NCI-H2227 (cell line): ENCODE measurements at regions not wholly inside any gene's neighbourhood (a gene's known extent, or its start where the extent isn't known, plus 50 kb on each side); places are given as distances from the start of the nearest gene placed in this dataset.
"Not testable (repeated sequence)": the region's sequence is repeated elsewhere in the genome, so short reads cannot be mapped to it uniquely, and the experiment has no call there.

Source experiments
- DNase-seq: peaks from one replicate; lab custom pipeline; 2025; ENCODE audit not compliant: unreplicated experiment; lab: John Stamatoyannopoulos, UW

DNA sequence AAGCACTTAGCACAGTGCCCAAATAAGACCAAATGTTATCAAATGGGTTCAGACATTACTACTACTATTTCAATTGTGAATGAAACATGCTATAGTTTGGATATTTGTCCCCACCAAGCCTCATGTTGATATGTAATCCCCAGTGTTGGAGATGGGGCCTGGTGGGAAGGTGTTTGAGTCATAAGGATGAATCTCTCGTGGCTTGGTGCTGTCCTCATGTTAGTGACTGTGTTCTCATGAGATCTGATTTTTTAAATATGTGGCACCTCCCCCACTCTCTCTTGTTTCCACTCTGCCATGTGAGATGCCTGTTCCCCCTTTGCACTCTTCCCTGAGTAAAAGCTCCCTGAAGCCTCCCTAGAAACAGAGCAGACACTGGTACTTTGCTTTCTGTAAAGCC is 148.7 kb upstream of the TGFBR2 start:
- no peak for DNase-seq

DNA sequence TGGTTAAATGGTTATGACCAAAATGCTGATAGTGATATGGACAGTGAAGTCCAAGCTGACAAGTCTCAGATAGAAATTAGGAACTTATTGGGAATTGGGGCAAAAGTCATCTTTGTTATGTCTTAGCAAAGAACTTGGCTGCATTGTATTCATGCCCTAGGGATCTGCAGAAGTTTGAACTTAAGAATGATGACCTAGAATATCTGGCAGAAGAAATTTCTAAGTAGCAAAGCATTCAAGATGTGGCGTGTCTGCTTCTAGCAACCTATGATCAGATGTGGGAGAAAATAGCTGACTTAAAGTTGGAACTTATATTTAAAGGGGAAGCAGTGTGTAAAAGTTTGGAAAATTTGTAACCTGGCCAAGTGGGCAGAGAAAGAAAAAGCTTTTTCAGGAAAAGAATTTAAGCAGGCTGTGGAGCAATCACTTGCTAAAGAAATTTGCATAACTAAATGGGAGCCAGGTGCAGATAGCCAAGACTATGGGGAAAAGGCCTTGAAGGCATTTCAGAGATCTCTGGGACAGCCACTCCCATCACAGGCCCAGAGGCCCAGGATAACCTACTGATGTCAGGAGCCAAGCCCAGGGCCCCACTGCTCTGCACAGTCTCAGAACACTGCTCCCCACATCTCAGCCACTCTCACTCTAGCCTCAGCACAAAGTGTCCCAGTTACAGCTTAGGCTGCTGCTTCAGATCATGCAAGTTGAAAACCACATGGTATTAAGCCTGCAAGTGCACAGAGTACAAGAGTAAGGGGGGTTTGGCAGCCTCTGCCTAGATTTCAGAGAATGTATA is 147.8 kb upstream of the TGFBR2 start:
- DNase-seq: no peak

DNA sequence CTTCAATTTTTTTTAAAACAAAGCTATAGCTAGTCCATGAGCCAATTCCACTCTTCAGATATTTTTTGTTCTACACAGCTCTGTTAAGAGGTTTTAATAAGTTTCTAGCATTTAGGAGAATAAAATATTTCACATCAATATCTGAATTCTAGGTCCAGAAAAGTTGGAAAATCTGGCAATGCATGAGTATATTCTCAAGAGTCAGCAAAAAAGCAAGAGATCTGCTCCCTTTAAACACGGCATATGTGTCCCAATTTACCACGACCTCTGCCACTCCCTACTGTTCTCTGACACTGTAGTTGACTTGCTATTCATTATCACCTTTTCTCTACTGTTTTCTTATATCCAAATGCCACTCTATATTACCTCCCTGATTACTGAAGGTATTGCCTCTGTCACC is 145.1 kb upstream of the TGFBR2 start:
- DNase-seq: no peak

DNA sequence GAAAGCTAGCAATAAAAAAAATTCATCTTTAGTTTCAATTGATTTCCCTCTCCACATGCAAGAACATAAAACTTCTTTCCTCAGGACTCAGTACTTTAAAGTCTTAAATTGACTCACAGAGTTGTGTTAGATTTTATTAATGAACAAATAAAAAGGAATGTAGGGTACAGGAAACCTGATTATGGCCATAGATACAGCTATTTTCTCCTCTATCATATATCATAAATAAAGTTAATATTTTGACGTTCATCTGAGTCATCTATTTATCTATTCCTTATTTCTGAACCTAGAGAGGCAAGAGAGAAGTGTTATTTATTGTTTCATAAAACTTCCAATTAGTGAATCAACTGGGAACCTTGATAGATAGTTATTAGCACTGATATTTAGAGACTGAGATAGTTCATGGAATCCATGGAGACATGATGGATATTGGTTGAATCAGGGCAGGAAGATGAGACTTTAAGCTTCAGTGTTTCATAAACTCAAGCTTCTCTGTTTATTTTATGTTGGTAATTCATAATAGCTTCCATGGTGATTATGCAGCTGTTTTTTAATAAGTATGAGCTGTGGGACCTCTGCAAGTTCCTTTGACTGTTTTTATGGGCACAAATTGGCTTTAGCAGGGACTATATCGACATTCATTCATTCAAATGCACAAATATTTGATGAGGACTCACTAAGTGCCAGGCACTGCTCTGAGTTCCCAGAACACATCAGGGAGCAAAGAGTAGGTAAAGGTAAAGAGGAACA is 143.5 kb upstream of the TGFBR2 start:
- DNase-seq: no peak

DNA sequence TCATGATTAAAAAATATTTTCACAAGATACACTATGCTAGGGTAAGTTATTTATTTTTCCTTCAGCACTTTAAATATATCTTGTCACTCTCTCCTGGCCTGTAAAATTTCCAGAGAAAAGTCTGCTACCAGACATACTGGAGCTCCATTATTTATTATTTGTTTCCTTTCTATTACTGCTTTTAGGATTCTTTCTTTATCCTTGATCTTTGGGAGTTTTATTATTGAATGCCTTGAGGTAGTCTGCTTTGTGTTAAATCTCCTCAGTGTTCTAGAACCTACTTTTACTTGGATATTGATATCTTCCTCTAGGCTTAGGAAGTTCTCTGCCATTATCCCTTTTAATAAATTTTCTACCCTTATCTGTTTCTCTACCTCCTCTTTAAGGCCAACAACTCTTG is 142.0 kb upstream of the TGFBR2 start:
- DNase-seq: no peak

DNA sequence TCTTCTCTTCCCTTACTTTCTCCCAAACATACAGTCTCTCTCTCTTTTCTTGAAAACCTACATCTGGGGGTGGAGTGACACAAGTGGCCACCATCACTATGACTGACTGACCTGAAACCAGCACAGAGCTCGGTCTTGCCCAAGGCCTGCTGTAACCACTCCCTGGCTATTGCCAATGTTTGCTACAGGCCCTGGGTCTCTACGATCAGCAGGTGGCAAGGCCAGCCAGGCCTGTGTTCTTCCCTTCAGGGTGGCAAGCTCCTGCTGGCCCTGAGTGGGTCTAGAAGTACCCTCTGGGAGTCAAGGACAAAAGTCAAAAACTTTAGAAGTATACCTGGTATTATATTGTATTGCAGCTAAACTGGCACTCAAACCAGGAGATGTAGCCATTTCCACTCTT is 140.9 kb upstream of the TGFBR2 start:
- no peak for DNase-seq

DNA sequence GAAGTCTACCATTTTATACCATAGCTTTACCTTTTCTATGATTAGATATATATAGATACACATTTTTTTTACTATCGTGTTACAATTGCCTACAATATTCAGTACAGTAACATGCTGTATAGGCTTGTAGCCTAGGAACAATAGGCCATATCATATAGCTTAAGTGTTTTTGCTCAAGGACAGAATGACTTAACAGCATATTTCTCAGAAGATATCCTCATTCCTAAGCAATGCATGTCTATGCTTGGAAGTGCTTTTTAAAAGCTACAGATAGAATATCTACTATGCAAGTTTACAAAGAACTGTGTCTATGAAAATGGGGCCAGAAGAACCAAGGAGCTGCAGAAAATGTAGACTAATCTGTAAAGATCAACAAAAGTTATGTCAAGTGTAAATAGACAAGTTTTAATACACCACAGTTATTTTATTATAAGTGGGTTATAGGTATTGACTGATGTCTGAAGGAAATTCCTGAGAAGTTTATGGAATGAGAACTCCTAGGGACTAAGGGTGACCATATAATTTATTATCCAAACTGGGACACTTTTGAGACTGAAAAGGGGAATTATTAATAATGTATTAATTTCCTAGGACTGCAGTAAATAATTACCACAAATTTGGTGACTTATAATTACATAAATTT is 138.7 kb upstream of the TGFBR2 start:
- DNase-seq: no peak

DNA sequence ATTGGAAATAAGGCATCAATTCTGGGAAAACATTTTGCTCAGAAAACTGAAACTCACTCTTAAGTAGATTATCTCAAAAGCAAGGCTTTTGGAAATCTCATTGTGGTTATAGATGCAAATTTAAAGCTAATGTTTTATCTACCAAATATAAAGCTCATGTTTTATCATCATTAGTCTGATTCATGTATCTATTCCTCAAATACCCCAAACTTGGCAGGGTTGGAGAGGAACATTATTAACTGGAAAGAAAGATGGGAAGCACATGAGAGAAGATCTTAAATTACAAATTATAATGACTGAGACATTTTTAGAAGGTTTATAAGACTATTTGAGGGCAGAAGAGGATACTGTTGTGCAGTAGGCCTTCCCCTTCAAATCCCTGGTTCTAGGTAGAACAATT is 137.3 kb upstream of the TGFBR2 start:
- no peak for DNase-seq

DNA sequence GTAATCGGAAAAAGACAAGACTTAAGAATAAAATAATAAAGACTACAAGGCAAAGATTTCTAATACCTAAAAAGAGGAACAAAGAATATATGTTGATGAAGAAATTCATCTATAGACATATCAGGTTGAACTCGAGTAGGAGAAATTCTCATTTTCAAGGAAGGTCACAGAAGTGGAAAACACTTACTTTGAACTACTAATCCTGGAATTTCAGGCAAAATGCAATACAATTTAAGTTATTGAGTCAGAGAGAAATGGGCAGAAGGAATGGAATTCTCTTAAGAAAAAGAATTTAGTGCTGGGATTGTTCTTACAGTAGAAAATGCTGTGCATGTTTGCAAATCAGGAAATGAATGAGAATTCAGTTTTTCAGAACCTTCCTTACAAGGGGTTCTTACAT is 135.9 kb upstream of the TGFBR2 start:
- DNase-seq: no peak

DNA sequence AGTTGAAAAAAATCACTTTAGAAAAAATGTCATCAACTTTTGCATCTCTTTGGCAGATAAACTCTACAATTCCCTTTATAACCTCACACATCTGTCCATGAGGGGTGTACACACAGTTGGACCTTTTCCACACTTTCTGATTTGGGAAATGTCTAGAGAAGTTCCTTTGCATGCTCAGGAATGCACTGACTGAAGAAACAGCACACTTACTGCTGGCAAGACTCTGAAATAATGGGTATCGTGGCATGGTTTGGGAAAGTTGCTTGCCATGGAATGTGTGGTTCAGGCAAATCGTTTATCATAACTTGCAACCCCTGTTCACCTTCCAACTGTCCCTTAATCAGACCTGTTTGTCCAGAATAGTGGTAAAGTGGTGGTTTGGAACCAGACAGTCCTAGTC is 135.3 kb upstream of the TGFBR2 start:
- DNase-seq: no peak

DNA sequence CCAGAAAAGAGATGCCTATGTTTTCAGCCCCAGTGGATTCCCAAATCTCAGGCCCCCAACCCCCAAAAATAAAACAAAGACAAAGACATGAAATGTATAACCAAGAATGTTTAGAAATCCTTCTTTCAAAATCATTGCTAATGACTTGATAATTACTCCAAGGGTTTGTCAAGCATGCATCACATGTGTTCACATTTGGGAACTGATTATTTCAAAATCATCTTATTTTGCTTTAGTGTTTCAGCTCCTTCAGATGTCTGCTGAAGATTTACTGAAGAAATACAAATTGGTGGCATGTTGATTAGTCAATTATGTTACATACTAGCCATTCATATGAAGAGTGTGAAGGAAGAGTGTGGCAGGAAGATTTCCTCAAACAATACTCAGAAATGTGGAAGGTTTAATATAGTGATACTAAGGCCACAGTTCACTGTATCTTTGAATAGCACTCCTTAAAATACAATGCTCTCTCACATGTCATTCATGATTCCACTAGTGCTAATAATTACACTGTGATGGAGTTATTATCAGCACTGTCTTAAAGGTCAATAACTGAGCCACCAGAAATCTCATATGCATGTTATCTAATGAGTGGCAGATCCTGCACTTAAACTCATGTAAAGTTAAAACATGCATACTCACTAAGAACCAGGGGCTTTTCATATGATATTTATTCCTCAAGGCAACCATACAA is 134.5 kb upstream of the TGFBR2 start:
- no peak for DNase-seq

DNA sequence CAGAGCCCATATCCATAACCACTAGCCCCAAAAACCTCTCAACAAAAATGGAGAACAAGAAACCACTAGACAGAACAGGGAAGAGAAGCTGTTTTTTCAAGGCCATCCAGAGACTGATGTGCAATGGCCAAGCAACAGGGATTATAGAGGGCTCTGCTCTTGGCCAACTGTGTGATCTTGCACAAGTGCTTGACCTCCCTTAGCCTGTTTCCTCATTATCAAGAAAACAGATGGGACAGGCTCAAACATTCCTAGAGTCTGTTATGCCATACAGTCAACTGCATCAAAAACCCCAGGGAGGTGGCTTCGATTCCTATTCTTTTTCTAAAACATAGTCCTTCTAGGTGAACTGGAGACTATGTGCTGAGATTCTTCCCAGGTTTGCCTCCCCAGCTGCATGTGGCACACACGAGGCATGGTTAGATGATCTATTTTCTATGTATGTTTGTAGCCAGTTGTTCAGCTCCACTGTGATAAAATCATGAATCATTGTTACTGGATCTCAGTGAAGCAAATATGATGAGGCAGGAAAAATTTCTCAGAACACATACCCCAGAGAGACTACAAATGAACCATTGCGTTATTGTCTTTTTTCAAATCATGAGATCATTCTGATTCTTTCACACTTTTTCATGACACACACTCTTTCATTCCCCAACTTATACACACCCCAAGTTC is 132.9 kb upstream of the TGFBR2 start:
- no peak for DNase-seq

DNA sequence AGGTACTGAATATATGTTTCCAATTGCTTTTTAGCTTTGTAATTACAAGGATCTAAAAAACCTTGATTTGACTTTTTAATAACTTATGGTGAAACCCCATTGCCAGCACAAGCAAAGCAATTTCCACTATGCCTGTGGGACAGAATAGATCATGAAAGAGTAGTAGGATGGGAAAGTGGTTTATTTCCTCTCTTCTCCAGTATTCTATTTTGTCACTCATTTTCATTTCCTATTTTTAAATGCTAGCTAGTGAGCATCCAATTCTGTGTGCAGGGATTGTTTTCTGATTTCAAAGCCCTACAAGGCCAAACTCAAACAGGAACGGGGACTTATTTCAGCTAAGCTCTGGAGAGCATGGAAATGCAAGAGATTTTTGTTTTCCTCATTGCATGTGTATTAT is 132.0 kb upstream of the TGFBR2 start:
- DNase-seq: no peak

DNA sequence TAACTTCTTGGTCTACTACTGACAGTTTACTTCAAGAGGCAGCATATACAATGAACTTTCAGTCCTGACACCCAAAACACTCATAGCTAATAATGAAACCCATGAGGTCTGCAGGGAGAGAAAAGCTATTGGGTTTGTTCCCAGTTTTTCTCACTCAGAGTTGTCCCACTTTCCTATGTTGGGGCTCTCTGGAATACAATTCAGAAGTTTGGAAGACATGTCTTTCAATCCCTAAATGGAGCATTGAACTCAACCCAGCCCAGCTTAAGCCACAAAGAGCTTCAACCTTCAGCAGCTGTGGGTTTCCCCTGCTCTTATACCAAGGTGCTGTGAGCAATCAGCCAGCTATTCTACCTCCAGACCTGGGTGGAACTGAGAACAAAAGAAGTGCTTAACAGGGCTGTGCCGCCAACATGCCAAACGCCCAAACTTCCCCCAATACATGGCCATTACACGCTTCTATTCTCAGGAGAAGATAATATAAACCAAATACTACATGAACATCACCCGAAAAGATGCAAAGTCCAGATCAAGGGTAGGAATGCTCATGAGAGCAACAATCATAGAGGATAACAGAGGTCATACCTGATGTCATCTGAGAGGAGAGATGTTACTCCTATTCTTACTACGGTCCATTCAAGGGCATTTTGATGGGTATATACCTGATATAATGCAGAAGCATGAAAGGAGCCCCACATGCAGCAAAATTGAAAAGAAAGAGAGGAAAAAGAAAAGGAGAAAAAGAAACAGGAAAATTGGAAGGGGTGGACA is 131.2 kb upstream of the TGFBR2 start:
- no peak for DNase-seq

DNA sequence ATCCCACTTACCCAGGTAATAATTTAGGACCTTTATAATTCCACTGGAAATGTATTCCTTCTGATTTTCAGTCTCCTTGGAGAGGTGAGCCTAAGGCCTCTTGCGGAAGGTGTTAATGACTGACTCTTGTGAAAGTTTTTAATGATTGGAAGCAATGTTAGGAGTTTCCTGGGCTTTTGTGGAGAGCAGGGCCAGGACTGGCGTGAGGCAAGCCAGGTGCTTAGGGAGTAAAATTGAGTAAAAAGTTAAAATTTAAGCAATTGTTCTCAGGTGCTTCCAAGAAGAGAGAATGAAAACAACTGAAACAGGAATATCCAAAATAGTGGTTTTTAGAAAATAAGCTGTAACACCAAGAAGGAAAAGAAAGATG is 130.6 kb upstream of the TGFBR2 start:
- no peak for DNase-seq

DNA sequence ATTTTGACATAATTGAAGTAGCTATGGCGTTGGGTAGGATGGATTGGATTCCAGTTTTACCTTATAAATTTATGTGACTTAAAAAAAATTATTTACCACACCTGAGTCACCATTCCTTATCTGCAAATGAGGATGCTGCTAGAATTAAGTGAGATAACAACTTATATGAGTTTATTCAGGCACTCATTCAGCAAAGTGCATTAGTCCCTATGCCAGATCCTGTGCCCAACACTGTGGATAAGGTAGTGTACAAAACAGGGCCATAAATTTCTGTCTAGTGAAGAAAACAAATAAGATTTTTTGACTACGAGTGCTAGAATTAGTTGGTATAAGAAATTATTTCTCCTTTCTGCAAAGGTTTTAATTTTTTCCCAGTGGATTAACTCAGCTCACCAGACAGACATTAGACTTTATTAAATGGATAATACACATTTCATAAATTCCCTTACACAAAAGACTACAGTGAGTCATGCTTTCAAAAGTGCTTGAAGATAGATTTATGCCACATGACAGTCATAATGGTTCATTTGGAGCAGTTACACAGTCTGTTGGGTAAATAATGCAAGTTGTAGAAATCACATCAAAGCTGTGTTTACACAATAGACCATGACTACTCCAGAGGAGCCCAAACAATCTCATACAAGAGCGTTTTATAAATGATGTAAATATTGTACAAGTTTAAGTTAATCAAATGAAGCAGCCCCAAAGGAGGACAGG is 129.9 kb upstream of the TGFBR2 start:
- DNase-seq: no peak

DNA sequence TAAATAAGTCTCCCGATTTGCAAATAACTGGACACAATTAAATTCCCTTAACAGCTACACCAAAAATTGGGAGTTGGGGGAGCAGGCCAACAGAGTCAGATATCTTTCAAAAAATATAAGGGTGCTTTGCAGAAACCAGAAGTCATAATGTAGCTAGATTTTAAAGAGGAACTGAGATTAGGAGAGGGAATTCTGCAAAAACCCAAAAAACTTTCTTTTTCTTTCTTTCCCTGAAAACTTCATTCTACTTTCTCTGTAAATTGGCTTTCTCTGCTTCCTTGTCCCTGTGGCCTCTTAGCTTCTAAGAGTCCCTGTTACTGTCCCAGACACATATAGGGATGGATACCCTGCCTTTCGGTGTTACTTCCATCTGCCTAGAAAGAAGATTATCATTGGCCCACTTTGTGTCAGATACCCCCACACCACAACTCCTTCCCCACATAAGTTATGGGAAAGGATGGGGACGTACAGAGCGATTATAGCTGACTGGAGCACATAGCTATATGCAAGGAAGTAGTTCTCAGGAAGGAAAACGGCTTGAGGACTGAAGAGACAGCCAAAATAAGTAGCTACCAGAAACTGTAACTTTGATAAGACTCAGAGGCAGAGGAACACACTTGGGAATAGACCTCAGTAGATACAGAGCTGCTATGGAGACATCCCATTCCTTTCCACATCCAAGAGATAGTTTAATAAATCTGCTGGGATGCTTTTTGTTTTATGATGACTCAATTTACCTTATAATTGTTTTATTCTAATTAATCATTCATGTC is 129.1 kb upstream of the TGFBR2 start:
- DNase-seq: no peak

DNA sequence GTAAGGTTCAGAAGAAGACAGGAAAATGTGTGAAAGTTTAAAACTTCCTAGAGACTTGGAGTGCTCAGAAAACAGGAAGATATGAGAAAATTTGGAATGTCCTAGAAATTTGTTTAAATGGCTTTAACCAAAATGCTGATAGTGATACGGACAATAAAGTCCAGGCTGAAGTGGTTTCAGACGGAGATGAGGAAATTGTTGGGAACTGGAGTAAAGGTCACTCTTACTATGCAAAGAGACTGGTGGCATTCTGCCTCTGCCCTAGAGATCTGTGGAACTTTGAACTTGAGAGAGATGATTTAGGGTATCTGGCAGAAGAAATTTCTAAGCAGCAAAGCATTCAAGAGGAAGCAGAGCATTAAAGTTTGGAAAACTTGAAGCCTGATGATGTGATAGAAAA is 126.7 kb upstream of the TGFBR2 start:
- not testable (repeated sequence) for DNase-seq

DNA sequence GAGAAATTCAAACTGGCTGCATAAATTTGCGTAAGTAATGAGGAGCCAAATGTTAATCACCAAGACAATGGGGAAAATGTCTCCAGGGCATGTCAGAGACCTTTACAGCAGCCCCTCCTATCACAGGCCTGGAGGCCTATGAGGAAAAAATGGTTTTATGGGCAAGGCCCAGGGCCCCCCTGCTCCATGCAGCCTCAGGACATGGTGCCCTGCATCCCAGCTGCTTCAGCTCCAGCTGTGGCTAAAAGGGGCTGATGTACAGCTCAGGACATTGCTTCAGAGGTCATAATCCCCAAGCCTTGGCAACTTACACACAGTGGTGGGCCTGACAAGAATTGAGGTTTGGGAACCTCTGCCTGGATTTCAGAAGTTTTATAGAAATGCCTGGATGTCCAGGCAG is 126.2 kb upstream of the TGFBR2 start:
- DNase-seq: not testable (repeated sequence)
